Hepatocyte (in vitro differentiated cells): ENCODE measurements at regions not wholly inside any gene's neighbourhood (a gene's known extent, or its start where the extent isn't known, plus 50 kb on each side); places are given as distances from the start of the nearest gene placed in this dataset.

ENCODE experiments used
- CTCF ChIP-seq: fragments of 200-600 bp; sonication (generic); IDR thresholded peaks from 2 replicates; pipeline ENCODE4 v1.5.1; 2016; ENCODE audit warnings: antibody characterized with exemption, mild to moderate bottlenecking; ENCODE audit not compliant: poor library complexity
- EZH2 ChIP-seq: fragments of 200-600 bp; sonication (generic); IDR thresholded peaks from 2 replicates; pipeline ENCODE4 v1.6.1; 2016; ENCODE audit warnings: antibody characterized with exemption, mild to moderate bottlenecking, borderline replicate concordance
- EZH2phosphoT487 ChIP-seq: fragments of 200-600 bp; sonication (generic); IDR thresholded peaks from one replicate; pipeline ENCODE4 v1.6.1; 2018; ENCODE audit warnings: antibody characterized with exemption, mild to moderate bottlenecking, low read depth, moderate library complexity; ENCODE audit not compliant: unreplicated experiment, severe bottlenecking

- TF ChIP-seq CTCF (no peak), EZH2 (no peak), EZH2phosphoT487 (no peak)
Measured at GRCh38 chr20:41678799-41679198, 60.6 kb upstream of the CHD6 start.
